IMR-90 (cell line): ENCODE measurements at regions not wholly inside any gene's neighbourhood (a gene's known extent, or its start where the extent isn't known, plus 50 kb on each side); places are given as distances from the start of the nearest gene placed in this dataset.

ENCODE experiments used
- ATAC-seq: fragments of 200-7000 bp; cut with Tn5 transposase; 2 replicates; pipeline ENCODE4 v1.9.1; 2020; ENCODE audit warnings: low read depth, mild to moderate bottlenecking, moderate library complexity
- BruUV-seq: library from RNA; stranded (reverse); fragments of 400-500 nt; replicated peaks from 2 replicates; lab custom pipeline; 2021; lab: Mats Ljungman, UMichigan
- CTCF ChIA-PET: fragments of 300-600 bp; formaldehyde crosslinking; extraction: SDS; loops from one replicate; lab custom pipeline; 2021; ENCODE audit warnings: antibody characterized with exemption; lab: Yijun Ruan, JAX
- POLR2A ChIA-PET: fragments of 300-600 bp; sonication (Branson Sonifier 250); formaldehyde crosslinking; loops from one replicate; lab custom pipeline; 2022; ENCODE audit warnings: antibody characterized with exemption; ENCODE audit not compliant: unreplicated experiment; lab: Charles Lee
- DNase-seq: peaks from one replicate; pipeline ENCODE4 v3.0.0; 2013
- H2AFZ ChIP-seq: replicated peaks from 2 replicates; pipeline ENCODE3; 2013; ENCODE audit warnings: low read length, mild to moderate bottlenecking; ENCODE audit not compliant: poor library complexity
- H2AK5ac ChIP-seq: 2 replicates; pipeline ENCODE4 v1.6.1; 2013; ENCODE audit warnings: low read depth, low read length, inconsistent platforms
- H2AK9ac ChIP-seq: replicated peaks from 2 replicates; pipeline ENCODE3; 2013; ENCODE audit warnings: mild to moderate bottlenecking, low read depth, low read length, moderate library complexity; ENCODE audit not compliant: poor library complexity
- H2BK120ac ChIP-seq: 2 replicates; pipeline ENCODE4 v1.6.1; 2013; ENCODE audit warnings: low read depth, low read length, inconsistent platforms
- H2BK15ac ChIP-seq: 3 replicates; pipeline ENCODE4 v1.6.1; 2013; ENCODE audit warnings: low read depth, low read length, inconsistent platforms
- H2BK20ac ChIP-seq: 2 replicates; pipeline ENCODE4 v1.6.1; 2013; ENCODE audit warnings: low read depth, mild to moderate bottlenecking, inconsistent platforms, low read length, moderate library complexity
- H2BK5ac ChIP-seq: 2 replicates; pipeline ENCODE4 v1.6.1; 2013; ENCODE audit warnings: mild to moderate bottlenecking, low read depth, low read length, inconsistent platforms; ENCODE audit not compliant: poor library complexity, severe bottlenecking
- H3K14ac ChIP-seq: replicated peaks from 2 replicates; pipeline ENCODE4 v1.6.1; 2013; ENCODE audit warnings: low read depth, low read length, inconsistent platforms
- H3K18ac ChIP-seq: 2 replicates; pipeline ENCODE4 v1.6.1; 2013; ENCODE audit warnings: low read depth, low read length, control low read depth
- H3K23ac ChIP-seq: 2 replicates; pipeline ENCODE4 v1.6.1; 2013; ENCODE audit warnings: low read depth, low read length, inconsistent platforms
- H3K27ac ChIP-seq: 2 replicates; pipeline ENCODE4 v1.5.1; 2013; ENCODE audit warnings: mild to moderate bottlenecking, control low read depth, low read length; ENCODE audit not compliant: insufficient read depth
- H3K27me3 ChIP-seq: 2 replicates; pipeline ENCODE4 v1.6.1; 2013; ENCODE audit warnings: low read length; ENCODE audit not compliant: control insufficient read depth, insufficient read depth
- H3K36me3 ChIP-seq: 2 replicates; pipeline ENCODE4 v1.6.1; 2013; ENCODE audit warnings: low read length, mixed read lengths; ENCODE audit not compliant: control insufficient read depth, insufficient read depth
- H3K4ac ChIP-seq: 2 replicates; pipeline ENCODE4 v1.6.1; 2013; ENCODE audit warnings: low read depth, low read length, inconsistent platforms
- H3K4me1 ChIP-seq: 2 replicates; pipeline ENCODE4 v1.6.1; 2013; ENCODE audit warnings: low read length, mixed read lengths; ENCODE audit not compliant: control insufficient read depth, insufficient read depth
- H3K4me2 ChIP-seq: 2 replicates; pipeline ENCODE4 v1.6.1; 2013; ENCODE audit warnings: low read depth, mild to moderate bottlenecking, control low read depth, low read length, moderate library complexity
- H3K4me3 ChIP-seq: 2 replicates; pipeline ENCODE4 v1.5.1; 2013; ENCODE audit warnings: low read depth, mild to moderate bottlenecking, control low read depth, low read length, moderate library complexity; ENCODE audit not compliant: insufficient read depth
- H3K56ac ChIP-seq: 2 replicates; pipeline ENCODE4 v1.6.1; 2013; ENCODE audit warnings: low read length, inconsistent platforms; ENCODE audit not compliant: insufficient read depth; ENCODE audit errors: extremely low read depth
- H3K79me1 ChIP-seq, 2 experiments: 2 replicates each; pipeline ENCODE4 v1.6.1; 2013; ENCODE audit warnings: low read length in 2 of 2, inconsistent platforms in 1 of 2, low read depth in 1 of 2
- H3K9ac ChIP-seq: 2 replicates; pipeline ENCODE4 v1.6.1; 2013; ENCODE audit warnings: low read depth, low read length, control low read depth
- H3K9me1 ChIP-seq: 2 replicates; pipeline ENCODE4 v1.6.1; 2013; ENCODE audit warnings: low read length, inconsistent platforms; ENCODE audit not compliant: insufficient read depth
- H3K9me3 ChIP-seq: 2 replicates; pipeline ENCODE4 v1.6.1; 2013; ENCODE audit warnings: low read length; ENCODE audit not compliant: control insufficient read depth, insufficient read depth
- H4K20me1 ChIP-seq: 2 replicates; pipeline ENCODE4 v1.6.1; 2013; ENCODE audit warnings: low read length, inconsistent platforms; ENCODE audit not compliant: insufficient read depth
- H4K5ac ChIP-seq: 2 replicates; pipeline ENCODE4 v1.6.1; 2013; ENCODE audit warnings: mild to moderate bottlenecking, low read depth, low read length, control low read depth
- H4K8ac ChIP-seq, 2 experiments: 2 replicates each; pipeline ENCODE4 v1.6.1; 2013; ENCODE audit warnings: low read depth in 2 of 2, low read length in 2 of 2, control low read depth in 1 of 2, inconsistent platforms in 1 of 2
- H4K91ac ChIP-seq: 2 replicates; pipeline ENCODE4 v1.6.1; 2013; ENCODE audit warnings: low read depth, low read length, inconsistent platforms; ENCODE audit not compliant: insufficient read depth
- CEBPB ChIP-seq: IDR thresholded peaks from 2 replicates; pipeline ENCODE4 v1.6.1; 2012; ENCODE audit warnings: low read depth, low read length, improper control_type of control experiment
- CHD1 ChIP-seq: IDR thresholded peaks from 2 replicates; pipeline ENCODE4 v1.6.1; 2012; ENCODE audit warnings: low read depth, low read length, improper control_type of control experiment
- ELK1 ChIP-seq: fragments of 150-350 bp; IDR thresholded peaks from 2 replicates; pipeline ENCODE4 v1.6.1; 2016; ENCODE audit warnings: low read depth, mild to moderate bottlenecking, low read length, moderate library complexity, borderline replicate concordance
- MAFK ChIP-seq: IDR thresholded peaks from 2 replicates; pipeline ENCODE4 v1.6.1; 2012; ENCODE audit warnings: low read depth, low read length, improper control_type of control experiment
- MAZ ChIP-seq: IDR thresholded peaks from 2 replicates; pipeline ENCODE4 v1.6.1; 2012; ENCODE audit warnings: low read depth, mild to moderate bottlenecking, low read length, improper control_type of control experiment, moderate library complexity, borderline replicate concordance
- NFE2L2 ChIP-seq: fragments of 150-350 bp; IDR thresholded peaks from 2 replicates; pipeline ENCODE4 v1.6.1; 2016; ENCODE audit warnings: low read depth, mild to moderate bottlenecking, low read length
- POLR2A ChIP-seq: IDR thresholded peaks from 2 replicates; pipeline ENCODE4 v1.6.1; 2012; ENCODE audit warnings: mild to moderate bottlenecking, low read depth, low read length
- RAD21 ChIP-seq: IDR thresholded peaks from 2 replicates; pipeline ENCODE4 v1.6.1; 2012; ENCODE audit warnings: low read length, improper control_type of control experiment
- RFX5 ChIP-seq: IDR thresholded peaks from 2 replicates; pipeline ENCODE4 v1.8.0; 2012; ENCODE audit warnings: low read depth, mild to moderate bottlenecking, low read length, moderate library complexity
- SMC3 ChIP-seq: fragments of 150-350 bp; IDR thresholded peaks from 2 replicates; pipeline ENCODE4 v1.6.1; 2016; ENCODE audit warnings: low read depth, mild to moderate bottlenecking, antibody characterized with exemption, low read length, moderate library complexity
- dilution Hi-C: fragments of 300-500 bp; cut with HindIII; formaldehyde crosslinking; loops from one replicate; pipeline ENCODE4 v1.14.3; 2018; ENCODE audit warnings: low sequenced_read_pairs; ENCODE audit not compliant: unreplicated experiment
- in situ Hi-C: fragments of 300-500 bp; cut with MboI; formaldehyde crosslinking; loops from 3 replicates; pipeline ENCODE4 v1.14.3; 2019; ENCODE audit warnings: low sequenced_read_pairs, inconsistent platforms, mixed read lengths
- intact Hi-C: fragments of 100-400 bp; cut with micrococcal nuclease; formaldehyde crosslinking; loops from 2 replicates; pipeline ENCODE4 v1.10.0; 2022
- TF ChIP-seq, protein P1 (sequence below): fragments of 150-350 bp; IDR thresholded peaks from 2 replicates; pipeline ENCODE4 v1.6.1; 2017; ENCODE audit warnings: mild to moderate bottlenecking, antibody characterized with exemption, low read length, low read depth

GRCh38 chrX:121245763-121246162, 198.4 kb downstream of the GLUD2 start:
- H2BK20ac ChIP-seq: no peak overlapping the region
- H3K9me3 ChIP-seq: no peaks in the 10 kb centered on the region
- H3K36me3 ChIP-seq: no peaks in the 10 kb centered on the region
- H3K56ac ChIP-seq: no peak overlapping the region
- DNase-seq: no peak
- H4K8ac ChIP-seq: no peak overlapping the region
- no peak overlapping the region for H3K18ac ChIP-seq
- ChIA-PET CTCF (no interaction called here), POLR2A (no interaction called here)
- no peak overlapping the region for H3K27ac ChIP-seq
- no peaks in the 10 kb centered on the region for H3K27me3 ChIP-seq
- TF ChIP-seq CHD1 (no peak), SMC3 (no peak), RFX5 (no peak), POLR2A (no peak), RAD21 (no peak), NFE2L2 (no peak), MAFK (no peak), ELK1 (no peak), MAZ (no peak), CEBPB (no peak)
- TF ChIP-seq, protein P1, sequence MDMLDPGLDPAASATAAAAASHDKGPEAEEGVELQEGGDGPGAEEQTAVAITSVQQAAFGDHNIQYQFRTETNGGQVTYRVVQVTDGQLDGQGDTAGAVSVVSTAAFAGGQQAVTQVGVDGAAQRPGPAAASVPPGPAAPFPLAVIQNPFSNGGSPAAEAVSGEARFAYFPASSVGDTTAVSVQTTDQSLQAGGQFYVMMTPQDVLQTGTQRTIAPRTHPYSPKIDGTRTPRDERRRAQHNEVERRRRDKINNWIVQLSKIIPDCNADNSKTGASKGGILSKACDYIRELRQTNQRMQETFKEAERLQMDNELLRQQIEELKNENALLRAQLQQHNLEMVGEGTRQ: no peak
- H4K20me1 ChIP-seq: no peaks in the 10 kb centered on the region
- ATAC-seq: no peak
- H4K91ac ChIP-seq: no peak overlapping the region
- H3K4ac ChIP-seq: no peak overlapping the region
- no peaks in the 10 kb centered on the region for H3K79me1 ChIP-seq
- dilution Hi-C loops (no loop called here), in situ Hi-C loops (no loop called here), intact Hi-C loops (no loop called here)
- no peak overlapping the region for H3K14ac ChIP-seq
- H2AFZ ChIP-seq: no peak overlapping the region
- H3K4me2 ChIP-seq: no peak overlapping the region
- no peak overlapping the region for H3K4me3 ChIP-seq
- H2AK5ac ChIP-seq: no peak overlapping the region
- no peak overlapping the region for H3K23ac ChIP-seq
- no peak overlapping the region for H4K5ac ChIP-seq
- H2BK5ac ChIP-seq: no peak overlapping the region
- no peak overlapping the region for H2BK15ac ChIP-seq
- no peaks in the 10 kb centered on the region for H3K9me1 ChIP-seq
- H3K4me1 ChIP-seq: no peaks in the 10 kb centered on the region
- no peak overlapping the region for H3K9ac ChIP-seq
- no TSS peak for BruUV-seq
- no peak overlapping the region for H2AK9ac ChIP-seq
- H2BK120ac ChIP-seq: no peak overlapping the region
